Right renal pelvis (tissue), 4 donors: ENCODE measurements at regions not wholly inside any gene's neighbourhood (a gene's known extent, or its start where the extent isn't known, plus 50 kb on each side); places are given as distances from the start of the nearest gene placed in this dataset.

Experiments used
- DNase-seq, 4 donors: peaks; one replicate each; pipeline ENCODE4 v3.0.0-alpha.2; 2013; ENCODE audit warnings: low read depth in 4 of 4, low spot score in 3 of 4, missing footprints in 1 of 4

GRCh38 chr14:82510007-82510406 is 976.4 kb upstream of the SEL1L start:
- DNase-seq = no peak

- DNase-seq = no peak
Measured at GRCh38 chr14:82511399-82511798, 977.7 kb upstream of the SEL1L start.

GRCh38 chr14:82520765-82521164 is 987.1 kb upstream of the SEL1L start:
- no peak for DNase-seq

- DNase-seq = no peak
Measured at GRCh38 chr14:82521191-82521590, 987.5 kb upstream of the SEL1L start.

- DNase-seq = no peak
Measured at GRCh38 chr14:82528016-82528415, 994.4 kb upstream of the SEL1L start.

- DNase-seq = no peak
Measured at GRCh38 chr14:82533351-82533750, 999.7 kb upstream of the SEL1L start.

- no peak for DNase-seq
Measured at GRCh38 chr14:82536566-82536965, 1002.9 kb upstream of the SEL1L start.

- DNase-seq = no peak
Measured at GRCh38 chr14:82537831-82538230, 1004.2 kb upstream of the SEL1L start.

- no peak for DNase-seq
Measured at GRCh38 chr14:82546401-82546800, 1012.7 kb upstream of the SEL1L start.

GRCh38 chr14:82549306-82549990 is 1015.8 kb upstream of the SEL1L start:
- DNase-seq = no peak

GRCh38 chr14:82562881-82563280 is 1029.2 kb upstream of the SEL1L start:
- no peak for DNase-seq

- no peak for DNase-seq
Measured at GRCh38 chr14:82565825-82566224, 1032.2 kb upstream of the SEL1L start.

GRCh38 chr14:82587226-82587625 is 1053.6 kb upstream of the SEL1L start:
- DNase-seq = no peak

GRCh38 chr14:82595466-82595865 is 1061.8 kb upstream of the SEL1L start:
- no peak for DNase-seq

- no peak for DNase-seq
Measured at GRCh38 chr14:82602794-82603193, 1069.1 kb upstream of the SEL1L start.

- no peak for DNase-seq
Measured at GRCh38 chr14:82604819-82605218, 1071.2 kb upstream of the SEL1L start.

GRCh38 chr14:82621881-82622450 is 1088.3 kb upstream of the SEL1L start:
- no peak for DNase-seq

- no peak for DNase-seq
Measured at GRCh38 chr14:82626156-82627066, 1092.8 kb upstream of the SEL1L start.

- DNase-seq = no peak
Measured at GRCh38 chr14:82635915-82636314, 1102.3 kb upstream of the SEL1L start.

- no peak for DNase-seq
Measured at GRCh38 chr14:82636426-82636825, 1102.8 kb upstream of the SEL1L start.

GRCh38 chr14:82641050-82641540 is 1107.4 kb upstream of the SEL1L start:
- DNase-seq = no peak
